ENCODE measurements at regions not wholly inside any gene's neighbourhood (a gene's known extent, or its start where the extent isn't known, plus 50 kb on each side); places are given as distances from the start of the nearest gene placed in this dataset.

DNA sequence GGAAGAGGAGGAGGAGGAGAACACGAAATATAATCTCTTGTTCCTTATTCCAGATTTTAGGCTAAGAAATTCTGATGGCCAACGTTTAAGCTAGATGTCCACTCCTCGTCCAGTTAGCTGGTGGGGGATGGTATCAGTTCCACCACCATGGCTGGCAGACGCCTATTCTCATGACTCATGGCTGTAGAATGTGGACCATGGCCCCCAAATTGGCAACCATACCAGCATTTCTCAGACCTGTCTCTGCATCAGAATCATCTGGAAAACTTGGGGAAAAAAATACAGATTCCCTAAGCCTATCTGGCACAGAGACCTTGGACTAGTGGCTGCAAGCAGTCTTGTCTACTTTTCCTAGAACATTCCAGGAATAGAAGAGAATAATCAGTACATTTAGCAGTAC, 267.7 kb upstream of the SIX2 start:
- no peaks in the 10 kb centered on the region for H3K36me3 ChIP-seq (ENCODE audit: control insufficient read depth in 2 of 2, insufficient read depth in 1 of 2, low read length in 2 of 2)
- H3K4me3 ChIP-seq (ENCODE audit: low read depth, low read length), result no peak overlapping the region
- CTCF ChIA-PET, result no interaction called here
- TF ChIP-seq, protein P1, sequence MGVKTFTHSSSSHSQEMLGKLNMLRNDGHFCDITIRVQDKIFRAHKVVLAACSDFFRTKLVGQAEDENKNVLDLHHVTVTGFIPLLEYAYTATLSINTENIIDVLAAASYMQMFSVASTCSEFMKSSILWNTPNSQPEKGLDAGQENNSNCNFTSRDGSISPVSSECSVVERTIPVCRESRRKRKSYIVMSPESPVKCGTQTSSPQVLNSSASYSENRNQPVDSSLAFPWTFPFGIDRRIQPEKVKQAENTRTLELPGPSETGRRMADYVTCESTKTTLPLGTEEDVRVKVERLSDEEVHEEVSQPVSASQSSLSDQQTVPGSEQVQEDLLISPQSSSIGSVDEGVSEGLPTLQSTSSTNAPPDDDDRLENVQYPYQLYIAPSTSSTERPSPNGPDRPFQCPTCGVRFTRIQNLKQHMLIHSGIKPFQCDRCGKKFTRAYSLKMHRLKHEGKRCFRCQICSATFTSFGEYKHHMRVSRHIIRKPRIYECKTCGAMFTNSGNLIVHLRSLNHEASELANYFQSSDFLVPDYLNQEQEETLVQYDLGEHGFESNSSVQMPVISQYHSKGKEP (tag by site-specific recombination; IDR thresholded peaks at IDR 0.05), result no peak
- TF ChIP-seq ZNF133 (tag by site-specific recombination; IDR thresholded peaks at IDR 0.05) (no peak), MYNN (tag by site-specific recombination; IDR thresholded peaks at IDR 0.05; ENCODE audit: borderline replicate concordance) (no peak), ZNF624 (tag by site-specific recombination; IDR thresholded peaks at IDR 0.05) (no peak), ZNF223 (tag by site-specific recombination; IDR thresholded peaks at IDR 0.05) (no peak), ZNF24 (tag by site-specific recombination; IDR thresholded peaks at IDR 0.05) (no peak), ZNF521 (tag by site-specific recombination; IDR thresholded peaks at IDR 0.05) (no peak), ZNF501 (tag by site-specific recombination; IDR thresholded peaks at IDR 0.05) (no peak), ZNF354C (tag by site-specific recombination; IDR thresholded peaks at IDR 0.05; ENCODE audit: borderline replicate concordance, low read depth) (no peak), FEZF1 (tag by site-specific recombination; IDR thresholded peaks at IDR 0.05) (no peak), MEIS1 (CRISPR knock-in tag; IDR thresholded peaks at IDR 0.05; ENCODE audit: borderline replicate concordance) (no peak), ZNF10 (tag by site-specific recombination; IDR thresholded peaks at IDR 0.05) (no peak), ZNF837 (tag by site-specific recombination; IDR thresholded peaks at IDR 0.05) (no peak), EGR2 (tag by site-specific recombination; IDR thresholded peaks at IDR 0.05; ENCODE audit: low read depth) (no peak), SP2 (tag by site-specific recombination; IDR thresholded peaks at IDR 0.05) (no peak)
- TF ChIP-seq, protein P2, sequence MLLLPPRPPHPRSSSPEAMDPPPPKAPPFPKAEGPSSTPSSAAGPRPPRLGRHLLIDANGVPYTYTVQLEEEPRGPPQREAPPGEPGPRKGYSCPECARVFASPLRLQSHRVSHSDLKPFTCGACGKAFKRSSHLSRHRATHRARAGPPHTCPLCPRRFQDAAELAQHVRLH (tag by site-specific recombination; IDR thresholded peaks at IDR 0.05), result no peak
- TF ChIP-seq, protein P3, sequence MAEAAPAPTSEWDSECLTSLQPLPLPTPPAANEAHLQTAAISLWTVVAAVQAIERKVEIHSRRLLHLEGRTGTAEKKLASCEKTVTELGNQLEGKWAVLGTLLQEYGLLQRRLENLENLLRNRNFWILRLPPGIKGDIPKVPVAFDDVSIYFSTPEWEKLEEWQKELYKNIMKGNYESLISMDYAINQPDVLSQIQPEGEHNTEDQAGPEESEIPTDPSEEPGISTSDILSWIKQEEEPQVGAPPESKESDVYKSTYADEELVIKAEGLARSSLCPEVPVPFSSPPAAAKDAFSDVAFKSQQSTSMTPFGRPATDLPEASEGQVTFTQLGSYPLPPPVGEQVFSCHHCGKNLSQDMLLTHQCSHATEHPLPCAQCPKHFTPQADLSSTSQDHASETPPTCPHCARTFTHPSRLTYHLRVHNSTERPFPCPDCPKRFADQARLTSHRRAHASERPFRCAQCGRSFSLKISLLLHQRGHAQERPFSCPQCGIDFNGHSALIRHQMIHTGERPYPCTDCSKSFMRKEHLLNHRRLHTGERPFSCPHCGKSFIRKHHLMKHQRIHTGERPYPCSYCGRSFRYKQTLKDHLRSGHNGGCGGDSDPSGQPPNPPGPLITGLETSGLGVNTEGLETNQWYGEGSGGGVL (tag by site-specific recombination; IDR thresholded peaks at IDR 0.05), result no peak
- TF ChIP-seq, protein P4, sequence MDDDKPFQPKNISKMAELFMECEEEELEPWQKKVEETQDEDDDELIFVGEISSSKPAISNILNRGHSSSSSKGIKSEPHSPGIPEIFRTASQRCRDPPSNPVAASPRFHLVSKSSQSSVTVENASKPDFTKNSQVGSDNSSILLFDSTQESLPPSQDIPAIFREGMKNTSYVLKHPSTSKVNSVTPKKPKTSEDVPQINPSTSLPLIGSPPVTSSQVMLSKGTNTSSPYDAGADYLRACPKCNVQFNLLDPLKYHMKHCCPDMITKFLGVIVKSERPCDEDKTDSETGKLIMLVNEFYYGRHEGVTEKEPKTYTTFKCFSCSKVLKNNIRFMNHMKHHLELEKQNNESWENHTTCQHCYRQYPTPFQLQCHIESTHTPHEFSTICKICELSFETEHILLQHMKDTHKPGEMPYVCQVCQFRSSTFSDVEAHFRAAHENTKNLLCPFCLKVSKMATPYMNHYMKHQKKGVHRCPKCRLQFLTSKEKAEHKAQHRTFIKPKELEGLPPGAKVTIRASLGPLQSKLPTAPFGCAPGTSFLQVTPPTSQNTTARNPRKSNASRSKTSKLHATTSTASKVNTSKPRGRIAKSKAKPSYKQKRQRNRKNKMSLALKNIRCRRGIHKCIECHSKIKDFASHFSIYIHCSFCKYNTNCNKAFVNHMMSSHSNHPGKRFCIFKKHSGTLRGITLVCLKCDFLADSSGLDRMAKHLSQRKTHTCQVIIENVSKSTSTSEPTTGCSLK (tag by site-specific recombination; IDR thresholded peaks at IDR 0.05), result no peak
- TF ChIP-seq, protein P5, sequence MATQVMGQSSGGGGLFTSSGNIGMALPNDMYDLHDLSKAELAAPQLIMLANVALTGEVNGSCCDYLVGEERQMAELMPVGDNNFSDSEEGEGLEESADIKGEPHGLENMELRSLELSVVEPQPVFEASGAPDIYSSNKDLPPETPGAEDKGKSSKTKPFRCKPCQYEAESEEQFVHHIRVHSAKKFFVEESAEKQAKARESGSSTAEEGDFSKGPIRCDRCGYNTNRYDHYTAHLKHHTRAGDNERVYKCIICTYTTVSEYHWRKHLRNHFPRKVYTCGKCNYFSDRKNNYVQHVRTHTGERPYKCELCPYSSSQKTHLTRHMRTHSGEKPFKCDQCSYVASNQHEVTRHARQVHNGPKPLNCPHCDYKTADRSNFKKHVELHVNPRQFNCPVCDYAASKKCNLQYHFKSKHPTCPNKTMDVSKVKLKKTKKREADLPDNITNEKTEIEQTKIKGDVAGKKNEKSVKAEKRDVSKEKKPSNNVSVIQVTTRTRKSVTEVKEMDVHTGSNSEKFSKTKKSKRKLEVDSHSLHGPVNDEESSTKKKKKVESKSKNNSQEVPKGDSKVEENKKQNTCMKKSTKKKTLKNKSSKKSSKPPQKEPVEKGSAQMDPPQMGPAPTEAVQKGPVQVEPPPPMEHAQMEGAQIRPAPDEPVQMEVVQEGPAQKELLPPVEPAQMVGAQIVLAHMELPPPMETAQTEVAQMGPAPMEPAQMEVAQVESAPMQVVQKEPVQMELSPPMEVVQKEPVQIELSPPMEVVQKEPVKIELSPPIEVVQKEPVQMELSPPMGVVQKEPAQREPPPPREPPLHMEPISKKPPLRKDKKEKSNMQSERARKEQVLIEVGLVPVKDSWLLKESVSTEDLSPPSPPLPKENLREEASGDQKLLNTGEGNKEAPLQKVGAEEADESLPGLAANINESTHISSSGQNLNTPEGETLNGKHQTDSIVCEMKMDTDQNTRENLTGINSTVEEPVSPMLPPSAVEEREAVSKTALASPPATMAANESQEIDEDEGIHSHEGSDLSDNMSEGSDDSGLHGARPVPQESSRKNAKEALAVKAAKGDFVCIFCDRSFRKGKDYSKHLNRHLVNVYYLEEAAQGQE (tag by site-specific recombination; IDR thresholded peaks at IDR 0.05), result no peak
- POLR2A ChIA-PET, result no interaction called here
- H3K4me1 ChIP-seq (ENCODE audit: control insufficient read depth, insufficient read depth, low read length), result no peaks in the 10 kb centered on the region; the same call in 1 of the 2 replicates
- H3K27ac ChIP-seq (ENCODE audit: extremely low read depth, low read depth, low read length), result no peak overlapping the region
- no peaks in the 10 kb centered on the region for H3K9me3 ChIP-seq (ENCODE audit: control insufficient read depth, insufficient read depth, low read depth, low read length)
